Endometrium (tissue), 2 donors: ENCODE measurements at regions not wholly inside any gene's neighbourhood (a gene's known extent, or its start where the extent isn't known, plus 50 kb on each side); places are given as distances from the start of the nearest gene placed in this dataset.
"Not testable (repeated sequence)": the region's sequence is repeated elsewhere in the genome, so short reads cannot be mapped to it uniquely, and the experiment has no call there.

Experiments used
- FAIRE-seq: peaks from 2 replicates; lab custom pipeline; 2012; peaks lifted over from hg19 to GRCh38; lab: Jason Lieb, UNC
- donor health status: control.
- donor health status: control.

- no peak for FAIRE-seq
Observed at GRCh38 chr2:7430421-7430868, 513.2 kb downstream of the RNF144A start.

GRCh38 chr2:7430869-7431641 is 513.8 kb downstream of the RNF144A start:
- FAIRE-seq = no peak

GRCh38 chr2:7432436-7432835 is 515.2 kb downstream of the RNF144A start:
- FAIRE-seq = no peak

GRCh38 chr2:7436096-7436906 is 519.1 kb downstream of the RNF144A start:
- FAIRE-seq = no peak

GRCh38 chr2:7437141-7437540 is 519.9 kb downstream of the RNF144A start:
- FAIRE-seq = no peak

GRCh38 chr2:7437716-7438632 is 520.8 kb downstream of the RNF144A start:
- no peak for FAIRE-seq

- no peak for FAIRE-seq
Observed at GRCh38 chr2:7438855-7439254, 521.6 kb downstream of the RNF144A start.

GRCh38 chr2:7440977-7441376 is 523.8 kb downstream of the RNF144A start:
- no peak for FAIRE-seq

GRCh38 chr2:7441841-7442240 is 524.6 kb downstream of the RNF144A start:
- not testable (repeated sequence) for FAIRE-seq

GRCh38 chr2:7444626-7445025 is 527.4 kb downstream of the RNF144A start:
- no peak for FAIRE-seq

- FAIRE-seq = no peak
Observed at GRCh38 chr2:7448578-7449264, 531.5 kb downstream of the RNF144A start.

GRCh38 chr2:7449298-7449697 is 532.1 kb downstream of the RNF144A start:
- FAIRE-seq = no peak

- no peak for FAIRE-seq
Observed at GRCh38 chr2:7450188-7450832, 533.1 kb downstream of the RNF144A start.

GRCh38 chr2:7450833-7451190 is 533.6 kb downstream of the RNF144A start:
- no peak for FAIRE-seq

GRCh38 chr2:7452110-7452876 is 535.1 kb downstream of the RNF144A start:
- no peak for FAIRE-seq

GRCh38 chr2:7454592-7454991 is 537.4 kb downstream of the RNF144A start:
- FAIRE-seq = no peak

- FAIRE-seq = no peak
Observed at GRCh38 chr2:7456762-7457161, 539.5 kb downstream of the RNF144A start.

- no peak for FAIRE-seq
Observed at GRCh38 chr2:7458066-7458465, 540.9 kb downstream of the RNF144A start.

- FAIRE-seq = no peak
Observed at GRCh38 chr2:7467782-7468447, 550.7 kb downstream of the RNF144A start.

GRCh38 chr2:7468448-7468828 is 551.2 kb downstream of the RNF144A start:
- no peak for FAIRE-seq
